Loucy (cell line): ENCODE measurements at regions not wholly inside any gene's neighbourhood (a gene's known extent, or its start where the extent isn't known, plus 50 kb on each side); places are given as distances from the start of the nearest gene placed in this dataset.

ENCODE experiments used
- H2AFZ ChIP-seq: fragments of 200-600 bp; sonication (generic); 2 replicates; pipeline ENCODE4 v1.6.0; 2016; ENCODE audit warnings: antibody characterized with exemption, mild to moderate bottlenecking, low read length, moderate library complexity
- H3F3A ChIP-seq: fragments of 200-600 bp; 2 replicates; pipeline ENCODE4 v1.6.0; 2016; ENCODE audit warnings: antibody characterized with exemption, low read depth, mild to moderate bottlenecking
- H3K27me3 ChIP-seq: fragments of 200-600 bp; sonication (generic); 2 replicates; pipeline ENCODE4 v1.6.1; 2014; ENCODE audit warnings: low read length, mild to moderate bottlenecking; ENCODE audit not compliant: insufficient read depth, poor library complexity, severe bottlenecking
- H3K36me3 ChIP-seq: fragments of 200-600 bp; sonication (generic); 2 replicates; pipeline ENCODE4 v1.6.1; 2016; ENCODE audit warnings: low read length; ENCODE audit not compliant: insufficient read depth
- H3K4me1 ChIP-seq: fragments of 200-600 bp; sonication (generic); 2 replicates; pipeline ENCODE4 v1.5.1; 2014; ENCODE audit warnings: low read length, mild to moderate bottlenecking; ENCODE audit not compliant: insufficient read depth, poor library complexity, severe bottlenecking
- H3K4me2 ChIP-seq: fragments of 200-600 bp; sonication (generic); 2 replicates; pipeline ENCODE4 v1.6.0; 2014; ENCODE audit warnings: antibody characterized with exemption, low read length, low read depth, mild to moderate bottlenecking; ENCODE audit not compliant: poor library complexity, severe bottlenecking
- H3K4me3 ChIP-seq: fragments of 200-600 bp; sonication (generic); 2 replicates; pipeline ENCODE4 v1.5.1; 2014; ENCODE audit warnings: low read length, mild to moderate bottlenecking, mixed read lengths; ENCODE audit not compliant: poor library complexity, severe bottlenecking
- H3K79me2 ChIP-seq: fragments of 200-600 bp; sonication (generic); 2 replicates; pipeline ENCODE4 v1.6.1; 2014; ENCODE audit warnings: low read length; ENCODE audit not compliant: insufficient read depth
- H3K9ac ChIP-seq: fragments of 200-600 bp; sonication (generic); 2 replicates; pipeline ENCODE4 v1.6.0; 2014; ENCODE audit warnings: mild to moderate bottlenecking, low read depth, low read length, moderate library complexity; ENCODE audit not compliant: poor library complexity, severe bottlenecking
- H3K9me2 ChIP-seq: fragments of 200-600 bp; sonication (generic); replicated peaks from 2 replicates; pipeline ENCODE4 v1.6.1; 2016; ENCODE audit warnings: low read depth, low read length, mixed read lengths
- H3K9me3 ChIP-seq: fragments of 200-600 bp; sonication (generic); 2 replicates; pipeline ENCODE4 v1.6.1; 2014; ENCODE audit warnings: mild to moderate bottlenecking, antibody characterized with exemption, low read length, low read depth; ENCODE audit not compliant: insufficient read depth
- H4K20me1 ChIP-seq: fragments of 200-600 bp; sonication (generic); 2 replicates; pipeline ENCODE4 v1.6.0; 2014; ENCODE audit warnings: antibody characterized with exemption, low read length, mild to moderate bottlenecking; ENCODE audit not compliant: insufficient read depth, poor library complexity, severe bottlenecking
- EZH2phosphoT487 ChIP-seq: fragments of 200-600 bp; IDR thresholded peaks from 2 replicates; pipeline ENCODE4 v1.6.1; 2018; ENCODE audit warnings: antibody characterized with exemption, mild to moderate bottlenecking, moderate library complexity, borderline replicate concordance
- TF ChIP-seq, protein P1 (sequence below): fragments of 200-600 bp; sonication (generic); conservative IDR thresholded peaks from 2 replicates; pipeline ENCODE4 v1.5.1; 2014; ENCODE audit warnings: mild to moderate bottlenecking, antibody characterized with exemption, low read length

DNA sequence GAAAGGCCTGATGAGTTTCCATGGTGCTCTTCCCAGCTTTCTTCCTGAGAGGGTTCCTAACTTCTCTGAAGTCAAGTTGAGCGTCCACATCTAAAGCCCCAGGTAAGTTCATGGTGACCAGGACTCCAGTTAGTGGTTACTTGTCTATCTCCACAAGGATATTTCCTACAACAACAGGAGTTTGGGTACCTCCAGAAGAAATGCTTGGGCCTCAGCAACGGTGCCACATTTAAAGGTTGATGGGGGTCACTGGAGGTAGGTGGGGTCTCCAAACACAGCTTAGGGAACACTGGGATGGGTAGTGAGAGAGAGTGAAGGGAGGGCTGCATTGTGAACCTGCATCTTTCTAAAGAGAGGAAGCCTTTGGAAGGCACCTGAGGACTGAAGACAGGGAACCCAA, 123.4 kb downstream of the BOD1 start:
- no peak overlapping the region for H3K4me2 ChIP-seq
- H3F3A ChIP-seq = no peaks in the 10 kb centered on the region
- H3K9me2 ChIP-seq = no peaks in the 10 kb centered on the region
- no peaks in the 10 kb centered on the region for H3K27me3 ChIP-seq
- no peaks in the 10 kb centered on the region for H3K36me3 ChIP-seq
- H3K79me2 ChIP-seq = no peaks in the 10 kb centered on the region
- TF ChIP-seq EZH2phosphoT487 = no peak
- TF ChIP-seq, protein P1, sequence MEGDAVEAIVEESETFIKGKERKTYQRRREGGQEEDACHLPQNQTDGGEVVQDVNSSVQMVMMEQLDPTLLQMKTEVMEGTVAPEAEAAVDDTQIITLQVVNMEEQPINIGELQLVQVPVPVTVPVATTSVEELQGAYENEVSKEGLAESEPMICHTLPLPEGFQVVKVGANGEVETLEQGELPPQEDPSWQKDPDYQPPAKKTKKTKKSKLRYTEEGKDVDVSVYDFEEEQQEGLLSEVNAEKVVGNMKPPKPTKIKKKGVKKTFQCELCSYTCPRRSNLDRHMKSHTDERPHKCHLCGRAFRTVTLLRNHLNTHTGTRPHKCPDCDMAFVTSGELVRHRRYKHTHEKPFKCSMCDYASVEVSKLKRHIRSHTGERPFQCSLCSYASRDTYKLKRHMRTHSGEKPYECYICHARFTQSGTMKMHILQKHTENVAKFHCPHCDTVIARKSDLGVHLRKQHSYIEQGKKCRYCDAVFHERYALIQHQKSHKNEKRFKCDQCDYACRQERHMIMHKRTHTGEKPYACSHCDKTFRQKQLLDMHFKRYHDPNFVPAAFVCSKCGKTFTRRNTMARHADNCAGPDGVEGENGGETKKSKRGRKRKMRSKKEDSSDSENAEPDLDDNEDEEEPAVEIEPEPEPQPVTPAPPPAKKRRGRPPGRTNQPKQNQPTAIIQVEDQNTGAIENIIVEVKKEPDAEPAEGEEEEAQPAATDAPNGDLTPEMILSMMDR = no peak
- H3K9me3 ChIP-seq = no peaks in the 10 kb centered on the region
- H2AFZ ChIP-seq = no peak overlapping the region
- H3K4me1 ChIP-seq = no peaks in the 10 kb centered on the region
- no peak overlapping the region for H3K4me3 ChIP-seq
- H3K9ac ChIP-seq = no peak overlapping the region
- no peaks in the 10 kb centered on the region for H4K20me1 ChIP-seq

DNA sequence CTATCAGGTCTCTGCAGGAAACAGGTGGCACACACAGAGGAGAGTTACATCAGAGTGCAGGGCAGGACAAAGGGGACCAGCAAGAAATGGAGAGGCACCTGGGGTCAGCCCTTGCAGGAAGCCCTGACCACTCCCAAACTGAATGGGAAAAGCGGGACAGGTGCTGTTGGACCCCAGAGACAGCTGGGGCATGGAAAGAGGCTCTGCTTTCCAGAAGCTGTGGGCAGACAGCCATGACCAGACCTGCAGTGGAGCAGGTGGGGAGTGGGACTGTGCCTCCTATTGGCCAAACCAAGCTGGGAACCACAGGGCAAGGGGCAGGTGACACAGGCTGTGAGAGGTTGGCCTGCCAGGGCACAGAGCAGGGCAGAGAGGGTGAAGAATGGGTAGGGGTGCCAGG, 125.8 kb downstream of the BOD1 start:
- Histone ChIP-seq H4K20me1 (no peaks in the 10 kb centered on the region), H3K79me2 (no peaks in the 10 kb centered on the region)

GRCh38 chr5:173488144-173488543, 128.3 kb downstream of the BOD1 start:
- no peak overlapping the region for H2AFZ ChIP-seq
- H3K79me2 ChIP-seq = no peaks in the 10 kb centered on the region
- H3K36me3 ChIP-seq = no peaks in the 10 kb centered on the region
- no peaks in the 10 kb centered on the region for H3K9me3 ChIP-seq
- TF ChIP-seq, protein P1 = no peak
- no peak for TF ChIP-seq EZH2phosphoT487
- no peak overlapping the region for H3K4me3 ChIP-seq
- H3K9me2 ChIP-seq = no peaks in the 10 kb centered on the region
- H3F3A ChIP-seq = no peaks in the 10 kb centered on the region
- H3K27me3 ChIP-seq = no peaks in the 10 kb centered on the region
- H3K4me1 ChIP-seq = no peaks in the 10 kb centered on the region
- H4K20me1 ChIP-seq = no peaks in the 10 kb centered on the region
- no peak overlapping the region for H3K9ac ChIP-seq
- no peak overlapping the region for H3K4me2 ChIP-seq

More for the DNA sequence above, 125.8 kb downstream of the BOD1 start:
- H3F3A ChIP-seq = no peaks in the 10 kb centered on the region
- H3K36me3 ChIP-seq = no peaks in the 10 kb centered on the region
- TF ChIP-seq, protein P1 = no peak
- no peak for TF ChIP-seq EZH2phosphoT487
- no peak overlapping the region for H2AFZ ChIP-seq
- H3K27me3 ChIP-seq = no peaks in the 10 kb centered on the region
- H3K9me3 ChIP-seq = no peaks in the 10 kb centered on the region
- H3K9ac ChIP-seq = no peak overlapping the region
- no peak overlapping the region for H3K4me2 ChIP-seq
- no peaks in the 10 kb centered on the region for H3K4me1 ChIP-seq
- no peaks in the 10 kb centered on the region for H3K9me2 ChIP-seq
- no peak overlapping the region for H3K4me3 ChIP-seq
